ENCODE measurements at regions not wholly inside any gene's neighbourhood (a gene's known extent, or its start where the extent isn't known, plus 50 kb on each side); places are given as distances from the start of the nearest gene placed in this dataset.

DNA sequence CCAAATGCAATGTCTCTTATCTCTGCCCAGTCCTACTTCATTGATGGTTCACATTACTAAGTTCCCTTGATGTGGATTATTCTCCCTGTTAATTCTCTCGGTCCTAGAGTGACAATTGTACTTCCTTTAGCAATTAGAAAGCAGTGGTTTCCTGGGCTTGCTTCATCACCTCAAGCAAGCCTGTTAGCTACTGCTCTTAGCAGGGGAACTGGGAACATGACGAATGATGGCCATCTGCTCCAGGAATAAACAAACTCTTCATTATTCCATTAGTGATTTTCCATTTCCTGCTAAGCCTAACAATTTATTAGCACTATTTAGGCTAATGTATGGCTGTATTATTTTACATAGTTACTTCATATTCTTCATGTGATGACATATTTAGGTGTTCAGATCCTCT, 331.8 kb downstream of the MTX2 start:
- Histone ChIP-seq H3K9me2 (replicated peaks; ENCODE audit: low read length) (no peaks in the 10 kb centered on the region), H3K4me3 (ENCODE audit: low read length) (no peak overlapping the region), H3F3A (ENCODE audit: low read length, unreplicated experiment) (no peaks in the 10 kb centered on the region), H3K9ac (ENCODE audit: low read length) (no peak overlapping the region), H2AFZ (ENCODE audit: low read length) (no peak overlapping the region), H3K79me2 (ENCODE audit: low read length) (no peaks in the 10 kb centered on the region), H4K20me1 (ENCODE audit: low read length) (no peaks in the 10 kb centered on the region), H3K36me3 (ENCODE audit: low read depth, low read length) (no peaks in the 10 kb centered on the region), H3K27ac (ENCODE audit: low read length) (no peak overlapping the region), H3K4me2 (ENCODE audit: low read length) (no peak overlapping the region), H3K27me3 (ENCODE audit: low read length) (no peaks in the 10 kb centered on the region), H3K4me1 (ENCODE audit: insufficient read depth, low read length) (0 out of 2 replicates have a peak, but pooled peaks cover 1% of the 10 kb centered on the region), H3K9me3 (ENCODE audit: low read length) (no peaks in the 10 kb centered on the region)
- TF ChIP-seq, protein P1, sequence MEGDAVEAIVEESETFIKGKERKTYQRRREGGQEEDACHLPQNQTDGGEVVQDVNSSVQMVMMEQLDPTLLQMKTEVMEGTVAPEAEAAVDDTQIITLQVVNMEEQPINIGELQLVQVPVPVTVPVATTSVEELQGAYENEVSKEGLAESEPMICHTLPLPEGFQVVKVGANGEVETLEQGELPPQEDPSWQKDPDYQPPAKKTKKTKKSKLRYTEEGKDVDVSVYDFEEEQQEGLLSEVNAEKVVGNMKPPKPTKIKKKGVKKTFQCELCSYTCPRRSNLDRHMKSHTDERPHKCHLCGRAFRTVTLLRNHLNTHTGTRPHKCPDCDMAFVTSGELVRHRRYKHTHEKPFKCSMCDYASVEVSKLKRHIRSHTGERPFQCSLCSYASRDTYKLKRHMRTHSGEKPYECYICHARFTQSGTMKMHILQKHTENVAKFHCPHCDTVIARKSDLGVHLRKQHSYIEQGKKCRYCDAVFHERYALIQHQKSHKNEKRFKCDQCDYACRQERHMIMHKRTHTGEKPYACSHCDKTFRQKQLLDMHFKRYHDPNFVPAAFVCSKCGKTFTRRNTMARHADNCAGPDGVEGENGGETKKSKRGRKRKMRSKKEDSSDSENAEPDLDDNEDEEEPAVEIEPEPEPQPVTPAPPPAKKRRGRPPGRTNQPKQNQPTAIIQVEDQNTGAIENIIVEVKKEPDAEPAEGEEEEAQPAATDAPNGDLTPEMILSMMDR (conservative IDR thresholded peaks at IDR 0.05; ENCODE audit: low read depth, low read length) = no peak
- TF ChIP-seq EZH2 (IDR thresholded peaks at IDR 0.05; ENCODE audit: low read length, unreplicated experiment) = no peak
- ATAC-seq = no peak
- CTCF ChIA-PET = no interaction called here
- BruUV-seq (replicated peaks) = no TSS peak
- DNase-seq = no peak
- POLR2A ChIA-PET (ENCODE audit: unreplicated experiment) = no interaction called here
- intact Hi-C loops (cut with micrococcal nuclease) = no loop called here

DNA sequence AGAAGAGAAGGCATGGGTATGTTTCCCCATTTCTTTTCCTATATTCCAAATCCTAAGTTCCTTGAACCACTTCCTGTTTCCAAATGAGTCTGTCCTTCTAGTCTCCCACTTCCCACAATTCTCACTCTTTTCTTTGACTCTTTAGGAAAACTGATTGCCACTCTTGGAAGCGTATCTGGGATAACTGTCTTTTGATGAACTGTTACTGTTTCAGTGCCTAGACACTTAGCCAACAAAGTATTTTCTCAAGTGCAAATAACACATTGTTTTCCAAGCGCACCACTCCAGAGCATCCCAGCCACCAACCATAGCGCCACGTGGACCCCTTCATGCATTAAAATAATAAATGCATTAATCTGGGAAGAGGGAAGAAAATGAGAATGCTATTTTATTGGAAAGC, 342.8 kb downstream of the MTX2 start:
- BruUV-seq (replicated peaks) = no TSS peak
- Histone ChIP-seq H4K20me1 (ENCODE audit: low read length) (no peaks in the 10 kb centered on the region), H3K27ac (ENCODE audit: low read length) (peak overlapping the region; percentile 74), H3K4me1 (ENCODE audit: insufficient read depth, low read length) (peaks cover 59% of the 10 kb centered on the region), H3F3A (ENCODE audit: low read length, unreplicated experiment) (peaks cover 10% of the 10 kb centered on the region), H2AFZ (ENCODE audit: low read length) (no peak overlapping the region), H3K9ac (ENCODE audit: low read length) (no peak overlapping the region), H3K4me3 (ENCODE audit: low read length) (no peak overlapping the region), H3K4me2 (ENCODE audit: low read length) (peak overlapping the region; percentile 74), H3K9me2 (replicated peaks; ENCODE audit: low read length) (no peaks in the 10 kb centered on the region), H3K9me3 (ENCODE audit: low read length) (no peaks in the 10 kb centered on the region), H3K36me3 (ENCODE audit: low read depth, low read length) (no peaks in the 10 kb centered on the region), H3K79me2 (ENCODE audit: low read length) (no peaks in the 10 kb centered on the region), H3K27me3 (ENCODE audit: low read length) (no peaks in the 10 kb centered on the region)
- CTCF ChIA-PET = interaction anchor here (1.7 kb wide), 1 partner anchor 58 kb away, joined by 11 read pairs; no protein-coding TSS in a partner anchor
- no peak for ATAC-seq
- POLR2A ChIA-PET (ENCODE audit: unreplicated experiment) = interaction anchor here (0.6 kb wide), 1 partner anchor 28 kb away, joined by 3 read pairs; no protein-coding TSS in a partner anchor
- intact Hi-C loops (cut with micrococcal nuclease) = loop anchor here (1.0 kb wide), 1 partner anchor 24 kb away; no protein-coding TSS in a partner anchor
- no peak for TF ChIP-seq EZH2 (IDR thresholded peaks at IDR 0.05; ENCODE audit: low read length, unreplicated experiment)
- TF ChIP-seq EZH2phosphoT487 (IDR thresholded peaks at IDR 0.05; ENCODE audit: borderline replicate concordance, low read length) = no peak
- TF ChIP-seq, protein P1 (conservative IDR thresholded peaks at IDR 0.05; ENCODE audit: low read depth, low read length) = no peak
- no peak for DNase-seq

DNA sequence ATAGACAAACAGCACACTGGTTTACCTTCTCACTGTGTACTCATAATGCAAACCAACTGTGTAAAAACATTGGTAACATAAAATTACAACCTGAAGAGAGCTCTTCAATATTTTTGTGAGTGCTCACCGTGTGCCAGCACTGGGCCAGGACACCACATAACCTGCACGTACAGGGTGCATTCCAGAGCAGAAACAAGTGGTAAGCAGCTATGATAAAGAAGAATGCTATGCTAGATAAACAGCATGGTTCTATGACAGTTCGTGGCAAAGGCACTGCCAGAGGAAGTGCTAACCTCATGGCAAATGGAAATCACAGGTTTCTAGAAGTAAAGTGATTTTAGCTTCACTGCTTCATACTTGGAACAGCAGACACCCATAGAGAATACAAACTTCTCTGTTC, 343.5 kb downstream of the MTX2 start:
- CTCF ChIA-PET = interaction anchor here (0.5 to 1.7 kb wide), 6 partner anchors 9 to 482 kb away, joined by 3 to 15 read pairs (median 4); no protein-coding TSS in a partner anchor
- Histone ChIP-seq H3F3A (ENCODE audit: low read length, unreplicated experiment) (peaks cover 10% of the 10 kb centered on the region), H3K4me2 (ENCODE audit: low read length) (peak overlapping the region; percentile 74), H3K9me2 (replicated peaks; ENCODE audit: low read length) (no peaks in the 10 kb centered on the region), H3K27me3 (ENCODE audit: low read length) (no peaks in the 10 kb centered on the region), H2AFZ (ENCODE audit: low read length) (no peak overlapping the region), H3K79me2 (ENCODE audit: low read length) (no peaks in the 10 kb centered on the region), H3K36me3 (ENCODE audit: low read depth, low read length) (no peaks in the 10 kb centered on the region), H3K9ac (ENCODE audit: low read length) (peak overlapping the region; percentile 28), H4K20me1 (ENCODE audit: low read length) (no peaks in the 10 kb centered on the region), H3K27ac (ENCODE audit: low read length) (peak overlapping the region; percentile 74), H3K4me3 (ENCODE audit: low read length) (peak overlapping the region; percentile 29; the same call in 1 of the 2 replicates), H3K9me3 (ENCODE audit: low read length) (no peaks in the 10 kb centered on the region), H3K4me1 (ENCODE audit: insufficient read depth, low read length) (peaks cover 59% of the 10 kb centered on the region)
- peak; percentile 79 for ATAC-seq
- DNase-seq = peak; percentile 93
- POLR2A ChIA-PET (ENCODE audit: unreplicated experiment) = no interaction called here
- intact Hi-C loops (cut with micrococcal nuclease) = loop anchor here (1.0 kb wide), 2 partner anchors 24 to 29 kb away; no protein-coding TSS in a partner anchor
- TF ChIP-seq EZH2 (IDR thresholded peaks at IDR 0.05; ENCODE audit: low read length, unreplicated experiment) (no peak), EZH2phosphoT487 (IDR thresholded peaks at IDR 0.05; ENCODE audit: borderline replicate concordance, low read length) (no peak)
- TF ChIP-seq, protein P1 (conservative IDR thresholded peaks at IDR 0.05; ENCODE audit: low read depth, low read length) = no peak
- BruUV-seq (replicated peaks) = no TSS peak
